ENCODE measurements at regions not wholly inside any gene's neighbourhood (a gene's known extent, or its start where the extent isn't known, plus 50 kb on each side); places are given as distances from the start of the nearest gene placed in this dataset.

DNA sequence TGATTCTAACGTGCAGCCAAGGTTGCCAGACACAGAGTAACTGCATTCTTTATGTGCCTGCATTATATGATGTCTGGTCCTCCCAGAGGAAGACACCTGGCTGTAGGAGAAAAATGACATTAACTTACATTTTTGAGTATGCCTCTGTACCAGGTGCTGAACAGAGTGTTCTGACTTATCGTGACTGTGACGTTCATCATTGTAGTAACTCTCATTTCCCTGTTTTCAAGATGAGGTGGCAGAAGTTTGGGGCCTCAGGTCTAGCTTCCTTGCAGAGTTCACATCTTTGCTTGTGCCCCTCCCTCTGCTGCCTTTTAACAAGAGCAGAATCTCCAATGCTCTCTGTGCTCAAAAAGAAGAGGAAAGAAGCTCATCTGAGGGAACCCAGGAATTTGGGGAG, 488.0 kb downstream of the AJAP1 start:
- TF ChIP-seq, protein P1, sequence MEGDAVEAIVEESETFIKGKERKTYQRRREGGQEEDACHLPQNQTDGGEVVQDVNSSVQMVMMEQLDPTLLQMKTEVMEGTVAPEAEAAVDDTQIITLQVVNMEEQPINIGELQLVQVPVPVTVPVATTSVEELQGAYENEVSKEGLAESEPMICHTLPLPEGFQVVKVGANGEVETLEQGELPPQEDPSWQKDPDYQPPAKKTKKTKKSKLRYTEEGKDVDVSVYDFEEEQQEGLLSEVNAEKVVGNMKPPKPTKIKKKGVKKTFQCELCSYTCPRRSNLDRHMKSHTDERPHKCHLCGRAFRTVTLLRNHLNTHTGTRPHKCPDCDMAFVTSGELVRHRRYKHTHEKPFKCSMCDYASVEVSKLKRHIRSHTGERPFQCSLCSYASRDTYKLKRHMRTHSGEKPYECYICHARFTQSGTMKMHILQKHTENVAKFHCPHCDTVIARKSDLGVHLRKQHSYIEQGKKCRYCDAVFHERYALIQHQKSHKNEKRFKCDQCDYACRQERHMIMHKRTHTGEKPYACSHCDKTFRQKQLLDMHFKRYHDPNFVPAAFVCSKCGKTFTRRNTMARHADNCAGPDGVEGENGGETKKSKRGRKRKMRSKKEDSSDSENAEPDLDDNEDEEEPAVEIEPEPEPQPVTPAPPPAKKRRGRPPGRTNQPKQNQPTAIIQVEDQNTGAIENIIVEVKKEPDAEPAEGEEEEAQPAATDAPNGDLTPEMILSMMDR (IDR thresholded peaks at IDR 0.05): no peak
- TF ChIP-seq EP300 (IDR thresholded peaks at IDR 0.05) (no peak), POLR2AphosphoS5 (IDR thresholded peaks at IDR 0.05) (no peak)
